HUDEP-2 (cell line): ENCODE measurements at regions not wholly inside any gene's neighbourhood (a gene's known extent, or its start where the extent isn't known, plus 50 kb on each side); places are given as distances from the start of the nearest gene placed in this dataset.

Experiments
- DNase-seq, 76 experiments: peaks; one replicate each; lab custom pipeline; 2025; ENCODE audit not compliant: unreplicated experiment in 76 of 76; lab: John Stamatoyannopoulos, UW

- no peak for DNase-seq
Measured at GRCh38 chr12:115172521-115172920, 488.5 kb upstream of the TBX3 start.

DNA sequence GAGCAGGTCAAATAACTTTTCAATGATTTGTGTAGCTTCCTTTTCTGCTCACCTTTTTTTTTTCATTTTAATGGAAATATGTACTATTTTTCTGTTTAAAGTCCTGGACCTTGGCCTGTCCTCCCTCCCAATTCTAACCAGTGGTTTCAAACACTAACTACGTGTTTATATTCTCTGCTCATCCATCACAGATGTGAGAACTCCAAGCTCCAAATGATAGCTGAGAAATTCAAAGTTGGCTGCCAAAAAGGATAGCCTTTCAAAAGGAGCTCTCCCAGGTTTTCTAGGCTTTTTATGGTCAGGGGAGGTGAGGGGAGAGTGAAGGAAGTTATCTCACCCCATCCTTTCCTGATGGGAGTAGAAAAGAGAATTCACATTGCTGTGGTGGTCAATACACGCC lies 486.0 kb upstream of the TBX3 start:
- no peak for DNase-seq

DNA sequence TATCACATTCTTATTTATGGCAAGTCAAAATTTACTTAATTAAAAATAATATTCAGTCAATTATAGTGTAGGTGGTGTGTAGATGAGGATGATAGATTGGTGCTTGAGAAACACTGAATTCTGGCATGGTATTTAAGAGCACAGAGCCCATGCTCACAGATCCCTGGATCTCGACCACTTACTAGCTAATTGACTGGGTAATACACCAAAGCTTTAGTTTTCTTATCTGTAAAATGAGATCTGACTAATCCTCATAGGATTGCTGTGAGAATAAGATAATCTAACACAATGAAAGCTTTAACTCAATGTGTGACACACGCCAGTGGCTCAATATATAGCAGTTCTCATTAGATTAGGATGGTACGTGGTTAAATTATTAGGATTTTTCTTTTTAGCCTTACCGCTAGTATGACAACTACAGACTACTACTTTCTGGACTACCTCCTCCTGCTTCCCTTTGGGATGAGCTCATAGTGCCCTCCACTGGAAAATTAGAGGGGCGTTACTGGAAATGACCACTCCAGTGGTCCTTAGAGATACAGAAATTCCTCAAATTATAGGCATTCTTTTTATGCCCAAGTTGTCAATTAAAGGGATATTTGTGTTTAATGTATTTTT lies 482.8 kb upstream of the TBX3 start:
- DNase-seq: no peak

DNA sequence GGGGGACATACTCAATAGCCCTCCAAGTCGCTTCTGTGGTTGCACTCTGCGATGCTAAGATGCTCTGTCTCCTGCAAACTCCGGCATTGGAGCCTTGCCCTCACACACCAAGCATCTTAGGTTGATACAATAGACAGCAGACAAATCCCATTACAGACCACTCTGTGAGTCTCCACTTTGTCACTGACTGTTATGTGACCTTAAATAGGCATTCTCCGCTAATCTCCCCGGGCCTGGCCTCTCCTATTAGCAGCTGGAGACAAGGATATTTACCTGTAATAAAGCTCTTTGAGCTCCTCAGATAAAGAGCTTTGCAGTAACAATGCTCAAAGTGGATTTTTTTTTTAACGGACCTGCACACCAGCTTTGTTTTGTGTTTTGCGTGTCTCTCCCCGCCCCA lies 479.7 kb upstream of the TBX3 start:
- DNase-seq: no peak

- DNase-seq: no peak
Measured at GRCh38 chr12:115160271-115161128, 476.5 kb upstream of the TBX3 start.

DNA sequence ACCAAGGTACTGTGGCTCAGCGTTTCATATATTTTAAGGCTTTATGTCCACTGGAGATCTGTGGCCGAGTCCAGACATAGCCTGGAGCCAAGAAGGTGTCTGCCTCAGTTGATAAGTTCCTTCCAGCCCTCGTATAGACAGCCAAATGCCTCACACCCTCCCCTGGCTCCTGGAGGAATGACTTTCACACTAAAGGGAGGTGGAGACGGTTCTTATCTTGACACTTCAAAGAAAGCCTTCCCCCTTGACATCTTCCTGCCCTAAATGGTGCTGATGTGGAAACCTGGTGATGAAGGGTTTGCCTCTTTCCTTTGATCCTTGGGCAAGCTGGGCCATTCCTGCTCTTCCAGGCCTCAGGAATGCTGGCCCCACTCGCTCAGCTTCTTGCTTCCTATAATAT lies 474.8 kb upstream of the TBX3 start:
- no peak for DNase-seq

DNA sequence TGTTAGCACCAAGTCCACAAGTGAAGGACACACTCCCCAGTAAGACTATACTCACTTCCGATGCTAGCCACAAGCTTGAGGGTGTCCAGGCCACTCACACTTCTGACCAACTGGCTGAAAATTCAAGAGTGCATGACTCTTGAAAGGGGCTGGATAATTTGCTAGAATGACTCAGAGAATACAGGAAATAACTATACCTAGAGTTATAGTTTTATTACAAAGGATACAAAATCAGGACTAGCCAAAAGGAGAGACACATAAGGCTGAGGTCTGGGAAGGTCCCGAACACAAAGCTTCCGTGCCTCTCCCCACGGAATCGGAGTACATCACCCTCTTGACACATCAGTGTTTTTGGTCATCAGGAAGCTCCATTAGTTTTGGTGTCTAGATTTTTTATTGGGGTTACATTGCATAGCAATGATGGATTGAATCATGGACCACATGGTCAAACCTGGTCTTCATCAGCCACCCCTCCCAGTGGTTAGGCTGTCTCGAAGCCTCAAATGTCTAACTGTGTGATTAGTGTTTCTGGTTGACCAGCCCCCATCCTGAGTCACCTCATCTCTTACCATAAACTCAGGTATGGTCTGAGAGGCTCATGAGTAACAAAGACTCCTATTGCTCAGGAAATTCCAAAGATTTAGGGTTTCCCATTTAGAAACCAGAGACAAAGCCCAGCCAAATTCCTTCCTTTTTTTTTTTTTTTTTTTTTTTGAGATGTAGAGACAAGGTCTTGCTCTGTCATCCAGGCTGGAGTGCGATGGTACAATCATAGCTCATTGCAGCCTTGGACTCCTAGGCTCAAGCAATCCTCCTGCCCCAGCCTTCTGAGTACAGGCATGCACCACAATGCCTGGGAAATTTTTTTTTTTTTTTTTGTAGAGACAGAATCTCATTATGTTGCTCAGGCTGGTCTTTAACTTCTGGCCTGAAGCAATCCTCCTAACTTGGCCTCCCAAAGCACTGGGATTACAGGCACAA lies 472.0 kb upstream of the TBX3 start:
- DNase-seq: no peak

- no peak for DNase-seq
Measured at GRCh38 chr12:115149685-115150378, 465.9 kb upstream of the TBX3 start.

- DNase-seq: no peak
Measured at GRCh38 chr12:115149279-115149678, 465.3 kb upstream of the TBX3 start.

DNA sequence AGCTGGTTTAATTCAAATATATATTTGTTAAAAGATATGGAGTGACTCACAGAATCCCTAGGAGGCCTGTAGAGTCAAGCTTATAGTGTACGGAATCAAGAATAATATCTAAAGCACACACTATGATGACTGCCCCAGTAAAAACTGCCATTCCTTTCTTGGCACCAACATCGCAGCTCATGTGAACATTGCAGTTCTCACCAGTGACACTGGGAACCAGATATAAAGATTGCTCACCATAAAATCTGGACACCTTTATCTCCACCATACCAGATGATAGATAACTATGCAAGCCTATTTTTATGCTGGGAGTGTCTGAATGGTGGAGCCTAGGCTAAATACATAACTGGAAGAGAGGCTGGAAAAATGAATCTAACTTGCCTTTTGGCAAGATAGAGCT lies 463.9 kb upstream of the TBX3 start:
- no peak for DNase-seq

GRCh38 chr12:115146453-115146852 lies 462.5 kb upstream of the TBX3 start:
- no peak for DNase-seq

DNA sequence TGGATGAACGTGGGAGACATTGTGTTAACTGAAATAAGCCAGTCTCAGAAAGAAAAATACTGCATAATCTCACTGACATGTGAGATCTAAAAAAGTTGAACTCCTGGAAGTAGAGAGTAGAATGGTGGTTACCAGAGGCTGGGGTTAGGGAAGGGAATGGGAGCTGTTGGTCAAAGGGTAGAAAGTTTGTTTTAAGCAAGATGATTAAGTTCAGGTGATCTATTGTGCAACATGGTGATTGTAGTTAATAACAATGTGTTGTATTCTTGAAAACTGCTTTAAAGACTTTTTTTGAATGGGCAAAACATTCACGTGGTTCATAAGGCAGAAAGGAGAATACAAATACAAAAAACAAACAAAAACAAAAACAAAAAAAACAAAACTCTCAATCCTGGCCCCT lies 460.4 kb upstream of the TBX3 start:
- DNase-seq: no peak

DNA sequence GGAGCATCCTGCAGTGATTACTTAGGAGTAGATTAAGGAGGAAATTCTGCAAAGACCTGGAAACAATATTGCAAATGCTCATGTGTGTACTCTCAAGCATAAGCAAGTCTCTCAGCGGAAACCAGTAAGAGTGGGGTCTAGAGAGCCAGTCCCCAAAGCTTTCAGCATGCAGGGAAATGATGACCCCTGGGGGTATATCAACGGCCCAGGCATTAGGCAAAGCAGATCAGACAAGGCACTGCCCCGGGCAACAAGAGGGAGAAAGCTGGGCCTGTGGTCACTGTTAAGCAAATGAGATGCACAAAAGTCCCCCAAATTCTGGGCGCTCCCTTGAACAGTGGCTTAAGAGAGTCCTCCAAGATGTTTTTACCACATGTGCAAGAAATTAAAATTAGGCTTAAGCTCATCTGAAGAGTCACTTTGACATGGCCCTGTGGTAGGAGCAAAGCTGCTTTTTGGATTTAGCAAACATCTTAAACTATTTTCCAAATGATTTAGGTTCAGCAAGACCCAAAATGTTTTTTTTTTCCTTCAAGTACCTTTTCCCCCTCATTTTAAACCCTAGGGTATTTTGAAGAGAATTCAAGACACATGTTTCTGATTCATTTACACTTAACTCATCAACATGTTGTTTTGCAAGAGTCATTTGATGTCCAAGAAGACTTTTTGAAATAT lies 457.1 kb upstream of the TBX3 start:
- DNase-seq: no peak

DNA sequence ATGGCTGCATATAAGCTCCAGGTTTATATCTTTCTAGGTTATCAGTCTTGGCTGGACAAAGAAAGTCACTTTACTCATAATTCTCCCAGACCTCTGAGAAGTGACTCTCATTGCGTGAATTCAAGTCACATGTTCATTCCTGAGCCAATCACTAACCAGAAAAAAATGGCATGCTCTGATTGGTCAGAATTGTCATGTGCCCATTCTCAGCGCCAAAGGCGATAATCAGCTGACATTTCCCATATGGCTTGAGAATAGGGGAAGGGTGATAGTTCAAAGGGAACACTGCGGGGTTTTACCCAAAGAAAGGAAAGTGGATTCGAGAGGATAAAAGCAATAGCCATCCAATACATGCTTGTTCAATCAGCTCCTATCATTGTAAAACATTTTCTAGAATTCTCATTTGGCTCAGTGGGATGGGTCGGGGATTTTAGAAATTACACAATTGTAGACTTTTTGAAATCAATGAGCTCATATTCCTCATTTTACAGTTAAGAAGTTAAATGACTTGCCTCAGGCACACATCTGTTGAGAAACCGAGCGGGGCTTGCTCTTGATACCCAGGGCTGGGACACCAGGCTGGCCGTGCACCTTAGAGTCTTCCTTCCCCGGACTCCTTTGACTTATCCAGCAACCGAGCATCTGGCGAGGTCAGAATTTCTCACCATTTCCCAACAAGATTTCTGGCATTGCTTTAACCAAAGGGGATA lies 454.0 kb upstream of the TBX3 start:
- DNase-seq: no peak

GRCh38 chr12:115135800-115136211 lies 451.8 kb upstream of the TBX3 start:
- DNase-seq: no peak

GRCh38 chr12:115134298-115134697 lies 450.3 kb upstream of the TBX3 start:
- no peak for DNase-seq

DNA sequence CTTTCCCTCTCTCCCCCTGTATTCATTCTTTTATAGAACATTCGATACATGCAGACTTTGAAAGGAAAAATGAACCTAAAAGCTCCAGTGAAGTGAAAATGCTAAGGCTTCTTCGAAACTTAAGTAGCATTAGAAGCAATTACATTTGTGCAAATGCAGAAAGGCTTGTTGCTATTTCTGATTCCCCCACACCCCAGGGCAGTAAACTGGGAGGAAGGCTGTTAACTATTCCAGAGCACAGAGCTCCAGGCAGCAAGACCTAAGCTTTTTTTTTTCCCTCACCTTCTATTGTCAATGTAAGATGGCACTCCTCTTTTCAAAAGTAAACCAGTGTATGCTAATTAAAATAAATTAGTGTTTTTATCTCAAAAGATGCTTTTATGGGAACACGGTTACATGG lies 448.9 kb upstream of the TBX3 start:
- DNase-seq: no peak

- no peak for DNase-seq
Measured at GRCh38 chr12:115132145-115132544, 448.2 kb upstream of the TBX3 start.

- no peak for DNase-seq
Measured at GRCh38 chr12:115129727-115130126, 445.8 kb upstream of the TBX3 start.
